DND-41 (cell line): ENCODE measurements at regions not wholly inside any gene's neighbourhood (a gene's known extent, or its start where the extent isn't known, plus 50 kb on each side); places are given as distances from the start of the nearest gene placed in this dataset.

ENCODE experiments used
- CTCF ChIP-seq: IDR thresholded peaks from 2 replicates; pipeline ENCODE4 v1.5.1; 2012; ENCODE audit warnings: borderline replicate concordance, low read length, moderate library complexity, mild to moderate bottlenecking; ENCODE audit not compliant: poor library complexity, severe bottlenecking; ENCODE audit errors: extremely low read depth
- EZH2 ChIP-seq: IDR thresholded peaks from 3 replicates; pipeline ENCODE4 v1.6.1; 2012; ENCODE audit warnings: borderline replicate concordance, low read depth, mild to moderate bottlenecking, moderate library complexity, low read length, inconsistent platforms; ENCODE audit not compliant: severe bottlenecking

- TF ChIP-seq CTCF, result no peak
- no peak for TF ChIP-seq EZH2
Measured at GRCh38 chr15:26318689-26319088, 454.2 kb downstream of the GABRB3 start.
